HCT116 (cell line): ENCODE measurements at regions not wholly inside any gene's neighbourhood (a gene's known extent, or its start where the extent isn't known, plus 50 kb on each side); places are given as distances from the start of the nearest gene placed in this dataset.

Experiments used
- ATF3 ChIP-seq: IDR thresholded peaks from 2 replicates; pipeline ENCODE4 v1.6.1; 2012
- CEBPB ChIP-seq: IDR thresholded peaks from 2 replicates; pipeline ENCODE4 v1.6.1; 2012; ENCODE audit warnings: low read depth
- CTCF ChIP-seq, 3 experiments: fragments of 200-600 bp in 1 of 3; sonication (generic) in 1 of 3; IDR thresholded peaks in 2 of 3; conservative IDR thresholded peaks in 1 of 3; 2 replicates each; pipeline ENCODE4 v1.5.1; 2012 to 2017; ENCODE audit warnings: low read depth in 2 of 3, low read length in 2 of 3, antibody characterized with exemption in 1 of 3, borderline replicate concordance in 1 of 3, control low read depth in 1 of 3, mild to moderate bottlenecking in 1 of 3, mixed read lengths in 1 of 3, mixed run types in 1 of 3, moderate library complexity in 1 of 3; ENCODE audit not compliant: insufficient read depth in 1 of 3
- MAX ChIP-seq: IDR thresholded peaks from 2 replicates; pipeline ENCODE4 v1.6.1; 2012
- POLR2A ChIP-seq: IDR thresholded peaks from 2 replicates; pipeline ENCODE4 v1.7.0; 2011; ENCODE audit warnings: borderline replicate concordance; ENCODE audit not compliant: insufficient read depth, insufficient read length; ENCODE audit errors: extremely low read depth
- POLR2AphosphoS5 ChIP-seq: IDR thresholded peaks from 2 replicates; pipeline ENCODE4 v1.6.1; 2011; ENCODE audit warnings: mild to moderate bottlenecking, low read depth, low read length, moderate library complexity
- REST ChIP-seq: IDR thresholded peaks from 2 replicates; pipeline ENCODE4 v1.6.1; 2012; ENCODE audit warnings: low read depth
- SP1 ChIP-seq: IDR thresholded peaks from 2 replicates; pipeline ENCODE4 v1.6.1; 2012; ENCODE audit warnings: low read depth
- SRF ChIP-seq: IDR thresholded peaks from 2 replicates; pipeline ENCODE4 v1.6.1; 2012; ENCODE audit warnings: low read depth
- ZNF274 ChIP-seq: fragments of 200-500 bp; sonication (Bioruptor generic); IDR thresholded peaks from 2 replicates; pipeline ENCODE4 v1.6.1; 2014; ENCODE audit warnings: mild to moderate bottlenecking, low read depth, low read length, inconsistent platforms

GRCh38 chr3:144585408-144585807 lies 613.8 kb downstream of the DIPK2A start:
- TF ChIP-seq SRF: no peak
- no peak for TF ChIP-seq ZNF274
- TF ChIP-seq MAX: no peak
- TF ChIP-seq CTCF (IDR thresholded peaks at IDR 0.05 in 2 of 3, conservative IDR thresholded peaks at IDR 0.05 in 1 of 3; ENCODE audit: borderline replicate concordance in 1 of 3, insufficient read depth in 1 of 3, low read depth in 2 of 3, low read length in 2 of 3): no peak
- TF ChIP-seq POLR2A: no peak
- TF ChIP-seq REST: no peak
- TF ChIP-seq SP1: no peak
- no peak for TF ChIP-seq POLR2AphosphoS5
- TF ChIP-seq CEBPB: no peak
- TF ChIP-seq ATF3: no peak
